Activated naive CD4-positive, alpha-beta T cell treated with anti-CD3 and anti-CD28 coated beads, Interleukin-2, amount 50 U/mL, for 72 hours (primary cell): ENCODE measurements at regions not wholly inside any gene's neighbourhood (a gene's known extent, or its start where the extent isn't known, plus 50 kb on each side); places are given as distances from the start of the nearest gene placed in this dataset.

ENCODE experiments used
- ATAC-seq, 2 donors: fragments of 150-1000 bp; cut with Tn5 transposase; 2 replicates each; pipeline ENCODE4 v1.10.0; 2021; ENCODE audit warnings: mild to moderate bottlenecking in 2 of 2, moderate library complexity in 2 of 2
- DNase-seq, 2 donors: peaks; one replicate each; pipeline ENCODE4 v3.0.0; 2021 to 2022; ENCODE audit warnings: low spot score in 2 of 2
- H3K27ac Mint-ChIP-seq, 2 donors: one replicate each; pipeline ENCODE4 v1.8.0; 2022; ENCODE audit warnings: mild to moderate bottlenecking in 2 of 2, mixed read lengths in 2 of 2
- H3K36me3 Mint-ChIP-seq, 2 donors: one replicate each; pipeline ENCODE4 v1.8.0; 2022; ENCODE audit warnings: mixed read lengths in 2 of 2
- H3K9me3 Mint-ChIP-seq, 2 donors: one replicate each; pipeline ENCODE4 v1.8.0; 2022; ENCODE audit warnings: mixed read lengths in 2 of 2

- Mint-ChIP-seq H3K27ac (no peak overlapping the region), H3K9me3 (peaks cover 0 to 4% of the 10 kb centered on the region in 2 donors), H3K36me3 (no peaks in the 10 kb centered on the region)
- ATAC-seq (no peak), DNase-seq (no peak)
Observed at GRCh38 chr3:459311-459670, 262.7 kb downstream of the CHL1 start.

GRCh38 chr3:461006-461405 is 264.4 kb downstream of the CHL1 start:
- Mint-ChIP-seq H3K9me3 (peaks cover 0 to 4% of the 10 kb centered on the region in 2 donors), H3K36me3 (no peaks in the 10 kb centered on the region), H3K27ac (no peak overlapping the region)
- no peak for DNase-seq
- no peak for ATAC-seq

- no peak for ATAC-seq
- Mint-ChIP-seq H3K9me3 (peaks cover 0 to 4% of the 10 kb centered on the region in 2 donors), H3K27ac (no peak overlapping the region), H3K36me3 (no peaks in the 10 kb centered on the region)
- DNase-seq, result no peak
Observed at GRCh38 chr3:462851-463250, 266.3 kb downstream of the CHL1 start.

DNA sequence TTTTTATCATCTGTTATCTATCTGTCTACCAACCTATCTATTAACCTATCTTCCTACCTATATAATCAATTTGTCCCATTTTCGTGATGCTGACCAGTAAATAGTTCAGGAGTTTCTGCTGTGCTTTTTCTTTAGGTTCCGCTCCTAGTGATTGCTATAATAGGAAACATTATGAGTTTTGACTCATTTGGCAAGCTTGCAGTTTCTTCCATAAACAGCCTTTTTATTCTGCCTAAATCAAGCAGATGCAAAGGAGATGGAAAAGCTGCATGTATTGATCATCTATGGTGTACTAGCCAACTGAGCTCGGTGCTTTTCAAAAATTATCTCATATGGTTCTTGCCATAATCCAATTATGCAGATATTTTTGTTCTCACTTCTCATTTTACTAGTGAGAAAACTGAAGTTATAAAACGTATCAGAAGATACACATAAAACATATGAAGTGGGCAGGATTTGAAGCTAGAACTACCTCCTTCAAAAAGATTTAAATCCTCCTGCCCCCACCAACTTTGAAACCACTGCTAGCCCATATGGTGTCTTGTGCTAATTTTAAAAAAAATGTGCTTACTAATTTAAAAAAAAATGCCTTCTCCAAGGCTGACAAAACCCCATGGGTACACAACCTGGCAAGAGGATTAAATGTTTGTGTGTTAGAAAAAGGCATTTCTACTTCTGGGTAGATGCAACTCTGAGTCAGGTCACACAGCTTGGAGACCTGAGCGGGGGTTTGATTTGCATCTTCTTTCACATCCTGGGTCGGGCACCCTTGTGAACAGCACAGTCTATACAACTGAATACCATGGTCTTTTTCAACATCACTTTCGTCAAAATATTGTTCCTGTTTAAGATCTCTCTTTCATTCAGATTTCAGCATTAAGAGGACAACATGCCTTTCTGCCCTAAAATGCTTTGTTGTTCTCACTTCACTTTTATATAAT is 267.0 kb downstream of the CHL1 start:
- Mint-ChIP-seq H3K27ac (no peak overlapping the region), H3K36me3 (no peaks in the 10 kb centered on the region), H3K9me3 (peaks cover 0 to 4% of the 10 kb centered on the region in 2 donors)
- ATAC-seq, result no peak
- no peak for DNase-seq

- ATAC-seq (no peak), DNase-seq (no peak)
- Mint-ChIP-seq H3K36me3 (no peaks in the 10 kb centered on the region), H3K9me3 (peaks cover 2 to 4% of the 10 kb centered on the region in 2 donors), H3K27ac (no peak overlapping the region)
Observed at GRCh38 chr3:464255-464654, 267.7 kb downstream of the CHL1 start.

GRCh38 chr3:468172-468571 is 271.6 kb downstream of the CHL1 start:
- Mint-ChIP-seq H3K27ac (no peak overlapping the region), H3K36me3 (peaks cover 0 to 8% of the 10 kb centered on the region in 2 donors), H3K9me3 (peaks cover 13 to 16% of the 10 kb centered on the region in 2 donors)
- DNase-seq (no peak), ATAC-seq (no peak)

- ATAC-seq (no peak), DNase-seq (no peak)
- Mint-ChIP-seq H3K36me3 (peaks cover 0 to 15% of the 10 kb centered on the region in 2 donors), H3K9me3 (peaks cover 27 to 30% of the 10 kb centered on the region in 2 donors), H3K27ac (peak overlapping the region in 1 of 2 donors; percentile 41)
Observed at GRCh38 chr3:473033-473800, 276.7 kb downstream of the CHL1 start.

- Mint-ChIP-seq H3K9me3 (peaks cover 29 to 31% of the 10 kb centered on the region in 2 donors), H3K27ac (no peak overlapping the region), H3K36me3 (peaks cover 0 to 22% of the 10 kb centered on the region in 2 donors)
- ATAC-seq, result no peak
- DNase-seq, result no peak
Observed at GRCh38 chr3:474828-475227, 278.3 kb downstream of the CHL1 start.

DNA sequence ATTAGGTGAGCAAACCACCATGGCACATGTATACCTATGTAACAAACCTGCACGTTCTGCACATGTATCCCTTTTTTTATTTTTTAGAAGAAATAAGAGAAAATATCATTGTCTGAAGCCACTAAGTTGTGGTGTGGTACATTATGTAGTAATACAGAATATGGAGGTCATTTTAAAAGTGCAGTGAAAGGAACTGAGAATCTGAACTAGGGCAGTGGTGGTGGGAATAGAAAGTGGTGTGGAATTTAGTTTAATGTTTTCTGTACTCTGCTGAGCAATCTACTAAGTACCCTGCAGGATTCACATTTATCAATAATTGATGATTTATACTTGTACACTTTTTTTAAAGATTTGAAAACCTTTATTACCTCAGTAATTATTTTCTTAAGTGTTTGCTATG is 283.5 kb downstream of the CHL1 start:
- peaks cover 0 to 13% of the 10 kb centered on the region in 2 donors for H3K36me3 Mint-ChIP-seq
- peaks cover 16 to 17% of the 10 kb centered on the region in 2 donors for H3K9me3 Mint-ChIP-seq
- DNase-seq, result no peak

DNA sequence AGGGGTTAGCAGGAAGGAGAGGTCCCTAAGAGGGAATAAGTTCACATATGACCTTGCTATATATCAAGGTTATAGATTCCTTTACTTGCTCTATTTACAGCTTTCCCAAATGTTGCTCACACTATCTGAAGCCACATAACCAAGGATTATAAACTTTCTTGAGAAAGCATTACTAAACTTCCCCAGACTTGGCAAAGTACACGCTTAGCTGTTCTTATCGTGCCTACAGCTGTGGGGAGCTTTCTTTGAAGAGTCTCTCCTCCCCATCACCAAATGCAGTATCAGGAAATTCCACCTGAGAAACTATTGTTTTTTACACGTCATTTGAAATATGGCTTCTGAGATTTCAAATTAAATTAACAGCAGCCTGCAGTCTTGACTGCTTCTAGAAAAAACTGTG is 284.5 kb downstream of the CHL1 start:
- peaks cover 0 to 13% of the 10 kb centered on the region in 2 donors for H3K36me3 Mint-ChIP-seq
- ATAC-seq (no peak), DNase-seq (no peak)
- no peak overlapping the region for H3K27ac Mint-ChIP-seq
- H3K9me3 Mint-ChIP-seq, result peaks cover 16 to 17% of the 10 kb centered on the region in 2 donors

More for the DNA sequence above, 283.5 kb downstream of the CHL1 start:
- ATAC-seq, result no peak
- H3K27ac Mint-ChIP-seq, result no peak overlapping the region

DNA sequence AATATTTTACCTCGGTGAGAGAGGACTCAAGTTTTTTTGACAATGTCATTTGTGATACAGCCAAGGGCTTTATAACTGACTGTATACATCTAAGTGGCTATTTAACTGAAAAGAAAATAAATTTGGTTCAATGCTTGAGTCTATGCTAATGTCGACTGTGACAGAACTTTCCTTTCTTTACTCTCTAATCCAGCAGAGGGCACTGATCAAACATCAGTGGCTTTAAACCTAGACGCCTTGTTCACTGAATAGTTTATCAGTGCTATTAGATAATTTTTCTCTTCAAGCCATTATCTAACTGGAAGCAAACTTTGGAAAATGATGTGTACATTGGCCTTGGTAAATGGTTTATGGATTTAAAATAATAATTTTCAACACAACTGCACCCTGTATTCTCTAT is 285.1 kb downstream of the CHL1 start:
- Mint-ChIP-seq H3K36me3 (peaks cover 0 to 13% of the 10 kb centered on the region in 2 donors), H3K27ac (no peak overlapping the region), H3K9me3 (peaks cover 13 to 15% of the 10 kb centered on the region in 2 donors)
- DNase-seq, result no peak
- ATAC-seq, result no peak

- Mint-ChIP-seq H3K9me3 (peaks cover 9 to 12% of the 10 kb centered on the region in 2 donors), H3K27ac (no peak overlapping the region), H3K36me3 (peaks cover 0 to 13% of the 10 kb centered on the region in 2 donors)
- no peak for ATAC-seq
- DNase-seq, result no peak
Observed at GRCh38 chr3:482479-482878, 285.9 kb downstream of the CHL1 start.

GRCh38 chr3:484341-484740 is 287.8 kb downstream of the CHL1 start:
- DNase-seq, result no peak
- Mint-ChIP-seq H3K27ac (no peak overlapping the region), H3K9me3 (peaks cover 6 to 9% of the 10 kb centered on the region in 2 donors), H3K36me3 (no peaks in the 10 kb centered on the region)
- no peak for ATAC-seq

DNA sequence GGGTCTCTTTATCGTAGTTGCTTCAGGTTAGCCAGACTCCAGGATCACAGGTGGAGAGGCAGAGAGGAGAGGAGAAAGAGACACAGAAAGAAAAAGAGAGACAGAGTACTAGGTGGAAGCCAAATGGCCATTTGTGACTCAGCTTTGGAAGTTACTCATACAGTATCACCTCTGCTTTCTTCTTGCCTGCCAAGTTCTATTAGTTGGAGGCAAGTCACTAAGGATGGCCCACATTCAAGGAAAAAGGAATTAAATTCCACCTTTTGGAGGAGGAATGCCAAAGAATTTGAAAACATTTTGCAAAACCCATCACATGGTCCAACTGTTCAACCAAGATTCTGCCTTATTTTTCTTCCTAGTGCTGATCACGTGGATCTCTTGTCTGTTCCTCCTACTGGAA is 291.1 kb downstream of the CHL1 start:
- Mint-ChIP-seq H3K36me3 (no peaks in the 10 kb centered on the region), H3K27ac (no peak overlapping the region), H3K9me3 (peaks cover 4 to 10% of the 10 kb centered on the region in 2 donors)
- DNase-seq, result no peak
- ATAC-seq, result no peak

DNA sequence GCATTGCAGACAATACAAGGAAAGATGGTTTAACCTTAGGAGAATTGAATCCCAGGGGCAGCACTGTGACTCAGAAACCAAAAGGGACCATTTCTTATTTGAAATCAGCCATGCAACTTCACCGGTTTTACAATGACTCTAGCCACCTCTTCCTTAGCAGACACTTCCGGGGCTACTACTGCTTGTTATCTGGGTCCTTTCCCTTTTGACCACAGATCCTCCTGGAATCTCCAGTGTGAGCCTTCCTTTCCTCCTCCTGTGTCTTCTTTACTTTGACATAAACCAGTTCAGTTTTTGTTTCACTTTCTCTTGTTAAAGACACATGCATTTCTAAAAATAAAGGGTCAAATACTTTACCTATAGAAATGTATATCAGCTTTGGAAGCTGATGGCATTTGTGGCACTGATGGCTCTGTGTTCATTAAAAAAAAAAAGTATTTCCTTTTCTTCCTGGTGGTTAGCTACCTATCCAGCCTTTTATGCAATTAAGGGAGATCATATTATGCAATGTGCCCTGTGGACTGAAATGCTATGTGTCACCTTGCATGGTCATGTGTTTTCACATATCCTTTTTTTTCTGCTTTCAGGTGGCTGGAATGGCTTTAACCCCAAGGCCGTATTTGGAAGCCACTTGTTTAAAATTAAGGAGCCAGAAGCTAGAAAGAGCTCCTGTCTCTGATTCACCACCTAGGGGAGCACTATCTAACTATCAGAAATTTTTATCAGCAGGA is 296.2 kb downstream of the CHL1 start:
- Mint-ChIP-seq H3K9me3 (peaks cover 0 to 4% of the 10 kb centered on the region in 2 donors), H3K27ac (no peak overlapping the region), H3K36me3 (no peaks in the 10 kb centered on the region)
- no peak for DNase-seq
- no peak for ATAC-seq

DNA sequence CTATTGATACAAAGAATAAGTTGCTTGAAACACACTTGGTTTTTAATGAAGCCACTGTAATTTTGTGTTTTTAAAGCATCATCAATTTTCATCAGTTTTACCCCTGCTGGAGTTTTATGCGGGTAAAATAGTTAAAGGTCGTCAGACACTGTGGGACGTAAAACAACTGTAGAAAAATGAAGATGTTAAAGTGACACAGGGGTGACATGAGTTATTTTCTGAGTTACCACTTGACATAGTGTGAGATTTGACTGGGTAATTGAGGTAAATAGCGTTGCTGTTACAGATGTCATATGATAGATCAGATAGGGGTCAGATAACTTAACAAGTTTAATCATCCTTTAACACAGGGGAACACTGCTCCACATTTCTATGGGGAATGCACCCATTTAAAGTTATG is 297.6 kb downstream of the CHL1 start:
- DNase-seq, result no peak
- Mint-ChIP-seq H3K27ac (no peak overlapping the region), H3K36me3 (no peaks in the 10 kb centered on the region), H3K9me3 (peaks cover 0 to 4% of the 10 kb centered on the region in 2 donors)
- no peak for ATAC-seq

- ATAC-seq (no peak), DNase-seq (no peak)
- peaks cover 0 to 1% of the 10 kb centered on the region in 2 donors for H3K9me3 Mint-ChIP-seq
- no peak overlapping the region for H3K27ac Mint-ChIP-seq
- H3K36me3 Mint-ChIP-seq, result no peaks in the 10 kb centered on the region
Observed at GRCh38 chr3:498487-498886, 301.9 kb downstream of the CHL1 start.
